HS-5 (cell line): ENCODE measurements at regions not wholly inside any gene's neighbourhood (a gene's known extent, or its start where the extent isn't known, plus 50 kb on each side); places are given as distances from the start of the nearest gene placed in this dataset.

Experiments used
- DNase-seq: peaks from one replicate; pipeline ENCODE4 v3.0.0-alpha.2; 2012; ENCODE audit warnings: low read depth

GRCh38 chr15:93200081-93200836 is 111.2 kb upstream of the RGMA start:
- no peak for DNase-seq

GRCh38 chr15:93196135-93196670 is 107.2 kb upstream of the RGMA start:
- DNase-seq, result no peak

- no peak for DNase-seq
Measured at GRCh38 chr15:93195109-93195508, 106.1 kb upstream of the RGMA start.

GRCh38 chr15:93190238-93190637 is 101.2 kb upstream of the RGMA start:
- no peak for DNase-seq

GRCh38 chr15:93189561-93189960 is 100.5 kb upstream of the RGMA start:
- DNase-seq, result no peak

- DNase-seq, result no peak
Measured at GRCh38 chr15:93188236-93188635, 99.2 kb upstream of the RGMA start.

- no peak for DNase-seq
Measured at GRCh38 chr15:93185796-93186195, 96.8 kb upstream of the RGMA start.

GRCh38 chr15:93182703-93183205 is 93.7 kb upstream of the RGMA start:
- DNase-seq, result no peak

GRCh38 chr15:93180656-93181055 is 91.6 kb upstream of the RGMA start:
- DNase-seq, result no peak

GRCh38 chr15:93180128-93180527 is 91.1 kb upstream of the RGMA start:
- DNase-seq, result no peak

- no peak for DNase-seq
Measured at GRCh38 chr15:93179700-93180102, 90.7 kb upstream of the RGMA start.

- no peak for DNase-seq
Measured at GRCh38 chr15:93179072-93179471, 90.1 kb upstream of the RGMA start.

- DNase-seq, result no peak
Measured at GRCh38 chr15:93178371-93178770, 89.4 kb upstream of the RGMA start.

- DNase-seq, result no peak
Measured at GRCh38 chr15:93176065-93176464, 87.1 kb upstream of the RGMA start.

GRCh38 chr15:93174836-93175235 is 85.8 kb upstream of the RGMA start:
- DNase-seq, result no peak

- peak; percentile 9 for DNase-seq
Measured at GRCh38 chr15:93173369-93173768, 84.4 kb upstream of the RGMA start.

GRCh38 chr15:93171476-93171875 is 82.5 kb upstream of the RGMA start:
- DNase-seq, result no peak

GRCh38 chr15:93170329-93170728 is 81.3 kb upstream of the RGMA start:
- no peak for DNase-seq

GRCh38 chr15:93168910-93169309 is 79.9 kb upstream of the RGMA start:
- no peak for DNase-seq

GRCh38 chr15:93167291-93167690 is 78.3 kb upstream of the RGMA start:
- no peak for DNase-seq

- DNase-seq, result no peak
Measured at GRCh38 chr15:93166675-93167074, 77.7 kb upstream of the RGMA start.

- DNase-seq, result no peak
Measured at GRCh38 chr15:93165734-93166470, 76.9 kb upstream of the RGMA start.

GRCh38 chr15:93164409-93164808 is 75.4 kb upstream of the RGMA start:
- DNase-seq, result no peak
